Cardiac muscle cell (in vitro differentiated cells and primary cell): ENCODE measurements at regions not wholly inside any gene's neighbourhood (a gene's known extent, or its start where the extent isn't known, plus 50 kb on each side); places are given as distances from the start of the nearest gene placed in this dataset.
"Not testable (repeated sequence)": the region's sequence is repeated elsewhere in the genome, so short reads cannot be mapped to it uniquely, and the experiment has no call there.

Experiments used
- DNase-seq, 2 donors: peaks; one replicate each; pipeline versions ENCODE4 v3.0.0 to v3.0.0-alpha.2; 2010 to 2017; ENCODE audit warnings: low read depth in 1 of 2, low spot score in 1 of 2
- H3K27ac ChIP-seq: fragments of 200-600 bp; sonication (generic); 2 replicates; pipeline ENCODE4 v1.5.1; 2016
- H3K27me3 ChIP-seq: fragments of 200-600 bp; sonication (generic); 2 replicates; pipeline ENCODE4 v1.6.0; 2016; ENCODE audit warnings: control low read depth
- H3K36me3 ChIP-seq: fragments of 200-600 bp; sonication (generic); 2 replicates; pipeline ENCODE4 v1.5.1; 2016; ENCODE audit warnings: control low read depth
- H3K4me1 ChIP-seq: fragments of 200-600 bp; sonication (generic); 2 replicates; pipeline ENCODE4 v1.8.1; 2017; ENCODE audit warnings: low read depth, mild to moderate bottlenecking, mixed run types
- H3K4me3 ChIP-seq: fragments of 200-600 bp; sonication (generic); 2 replicates; pipeline ENCODE4 v1.5.1; 2016; ENCODE audit warnings: mild to moderate bottlenecking
- H3K9me3 ChIP-seq: fragments of 200-600 bp; sonication (generic); 2 replicates; pipeline ENCODE4 v1.5.1; 2017; ENCODE audit warnings: low read depth, mild to moderate bottlenecking, control low read depth
- TF ChIP-seq, protein P1 (sequence below): IDR thresholded peaks from 2 replicates; pipeline ENCODE4 v1.5.1; 2012; ENCODE audit warnings: low read depth, mild to moderate bottlenecking, low read length

DNA sequence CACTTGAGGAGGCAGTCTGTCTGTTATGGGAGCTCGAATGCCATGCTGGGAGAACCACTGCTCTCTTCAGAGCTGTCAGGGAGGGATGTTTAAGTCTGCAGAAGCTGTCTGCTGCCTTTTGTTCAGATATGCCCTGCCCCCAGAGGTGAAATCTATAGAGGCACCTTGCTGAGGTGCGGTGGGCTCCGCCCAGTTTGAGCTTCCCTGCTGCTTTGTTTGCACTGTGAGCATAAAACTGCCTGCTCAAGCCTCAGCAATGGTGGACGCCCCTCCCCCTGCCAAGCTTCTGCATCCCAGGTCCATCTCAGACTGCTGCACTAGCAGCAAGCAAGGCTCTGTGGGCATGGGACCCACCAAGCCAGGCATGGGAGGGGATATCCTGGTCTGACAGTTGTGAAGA is 247.5 kb downstream of the LMX1A start:
- H3K27ac ChIP-seq, result no peak overlapping the region
- no peaks in the 10 kb centered on the region for H3K4me1 ChIP-seq
- H3K4me3 ChIP-seq, result no peak overlapping the region
- TF ChIP-seq, protein P1, sequence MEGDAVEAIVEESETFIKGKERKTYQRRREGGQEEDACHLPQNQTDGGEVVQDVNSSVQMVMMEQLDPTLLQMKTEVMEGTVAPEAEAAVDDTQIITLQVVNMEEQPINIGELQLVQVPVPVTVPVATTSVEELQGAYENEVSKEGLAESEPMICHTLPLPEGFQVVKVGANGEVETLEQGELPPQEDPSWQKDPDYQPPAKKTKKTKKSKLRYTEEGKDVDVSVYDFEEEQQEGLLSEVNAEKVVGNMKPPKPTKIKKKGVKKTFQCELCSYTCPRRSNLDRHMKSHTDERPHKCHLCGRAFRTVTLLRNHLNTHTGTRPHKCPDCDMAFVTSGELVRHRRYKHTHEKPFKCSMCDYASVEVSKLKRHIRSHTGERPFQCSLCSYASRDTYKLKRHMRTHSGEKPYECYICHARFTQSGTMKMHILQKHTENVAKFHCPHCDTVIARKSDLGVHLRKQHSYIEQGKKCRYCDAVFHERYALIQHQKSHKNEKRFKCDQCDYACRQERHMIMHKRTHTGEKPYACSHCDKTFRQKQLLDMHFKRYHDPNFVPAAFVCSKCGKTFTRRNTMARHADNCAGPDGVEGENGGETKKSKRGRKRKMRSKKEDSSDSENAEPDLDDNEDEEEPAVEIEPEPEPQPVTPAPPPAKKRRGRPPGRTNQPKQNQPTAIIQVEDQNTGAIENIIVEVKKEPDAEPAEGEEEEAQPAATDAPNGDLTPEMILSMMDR, result no peak
- H3K27me3 ChIP-seq, result no peaks in the 10 kb centered on the region
- no peak for DNase-seq
- no peaks in the 10 kb centered on the region for H3K36me3 ChIP-seq
- H3K9me3 ChIP-seq, result no peaks in the 10 kb centered on the region

DNA sequence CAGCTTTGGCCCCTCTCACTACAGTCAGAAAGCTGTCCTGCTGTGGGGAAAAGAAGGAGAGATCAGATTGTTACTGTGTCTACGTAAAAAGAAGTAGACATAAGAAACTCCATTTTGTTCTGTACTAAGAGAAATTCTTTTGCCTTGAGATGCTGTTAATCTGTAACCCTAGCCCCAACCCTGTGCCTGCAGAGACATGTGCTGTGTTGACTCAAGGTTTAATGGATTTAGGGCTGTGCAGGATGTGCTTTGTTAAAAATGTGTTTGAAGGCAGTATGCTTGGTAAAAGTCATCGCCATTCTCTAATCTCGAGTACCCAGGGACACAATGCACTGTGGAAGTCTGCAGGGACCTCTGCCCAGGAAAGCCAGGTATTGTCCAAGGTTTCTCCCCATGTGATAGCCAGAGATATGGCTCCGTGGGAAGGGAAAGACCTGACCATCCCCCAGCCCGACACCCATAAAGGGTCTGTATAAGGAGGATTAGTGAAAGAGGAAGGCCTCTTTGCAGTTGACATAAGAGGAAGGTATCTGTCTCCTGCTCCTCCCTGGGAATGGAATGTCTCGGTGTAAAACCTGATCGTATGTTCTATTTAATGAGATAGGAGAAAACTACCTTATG is 263.9 kb downstream of the LMX1A start:
- DNase-seq, H3K4me1 ChIP-seq, H3K4me3 ChIP-seq, H3K36me3 ChIP-seq, H3K9me3 ChIP-seq, H3K27ac ChIP-seq, H3K27me3 ChIP-seq: not testable (repeated sequence)

DNA sequence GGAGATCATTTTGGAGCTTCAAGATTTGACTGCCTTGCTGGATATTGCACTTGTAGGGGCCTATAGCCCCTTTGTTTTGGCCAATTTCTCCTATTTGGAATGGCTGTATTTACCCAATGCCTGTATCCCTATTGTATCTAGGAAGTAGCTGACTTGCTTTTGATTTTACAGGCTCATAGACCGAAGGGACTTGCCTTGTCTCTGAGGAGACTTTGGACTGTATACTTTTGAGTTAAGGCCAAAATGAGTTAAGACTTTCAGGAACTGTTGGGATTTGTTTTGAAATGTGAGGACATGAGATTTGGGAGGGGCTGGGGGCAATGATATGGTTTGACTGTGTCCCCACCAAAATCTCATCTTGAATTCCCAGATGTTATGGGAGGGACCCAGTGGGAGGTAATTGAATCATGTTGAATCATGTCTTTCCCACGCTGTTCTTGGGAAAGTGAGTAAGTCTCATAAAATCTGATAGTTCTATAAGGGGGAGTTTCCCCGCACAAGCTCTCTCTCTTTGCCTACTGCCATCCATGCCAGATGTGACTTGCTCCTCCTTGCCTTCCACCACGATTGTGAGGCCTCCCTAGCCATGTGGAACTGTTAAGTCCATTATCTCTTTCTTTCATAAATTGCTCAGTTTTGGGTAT is 276.1 kb downstream of the LMX1A start:
- TF ChIP-seq, protein P1, result no peak
- Histone ChIP-seq H3K4me1 (no peaks in the 10 kb centered on the region), H3K36me3 (no peaks in the 10 kb centered on the region), H3K27ac (no peak overlapping the region), H3K9me3 (no peaks in the 10 kb centered on the region), H3K4me3 (no peak overlapping the region), H3K27me3 (no peaks in the 10 kb centered on the region)
- no peak for DNase-seq

DNA sequence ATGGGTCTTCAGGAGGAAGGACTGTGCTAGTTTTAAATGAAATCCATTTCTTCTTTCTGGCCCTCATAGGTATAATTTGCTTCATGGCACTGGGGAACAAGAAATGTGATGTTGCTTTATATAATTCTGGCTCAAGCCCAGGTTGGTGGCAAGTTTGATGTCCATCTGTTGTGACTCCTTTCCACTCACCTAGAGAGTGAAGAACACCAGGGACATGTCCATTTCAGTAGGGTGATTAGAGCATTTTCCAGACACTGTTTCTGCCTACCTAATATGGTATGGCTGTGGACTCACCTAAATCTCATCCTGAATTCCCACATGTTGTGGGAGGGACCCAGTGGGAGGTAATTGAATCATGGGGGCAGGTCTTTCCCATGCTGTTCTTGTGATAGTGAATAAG is 278.1 kb downstream of the LMX1A start:
- H3K27ac ChIP-seq, result no peak overlapping the region
- no peaks in the 10 kb centered on the region for H3K27me3 ChIP-seq
- no peak overlapping the region for H3K4me3 ChIP-seq
- H3K9me3 ChIP-seq, result no peaks in the 10 kb centered on the region
- TF ChIP-seq, protein P1, result no peak
- no peak for DNase-seq
- H3K36me3 ChIP-seq, result no peaks in the 10 kb centered on the region
- H3K4me1 ChIP-seq, result peaks cover 3% of the 10 kb centered on the region

DNA sequence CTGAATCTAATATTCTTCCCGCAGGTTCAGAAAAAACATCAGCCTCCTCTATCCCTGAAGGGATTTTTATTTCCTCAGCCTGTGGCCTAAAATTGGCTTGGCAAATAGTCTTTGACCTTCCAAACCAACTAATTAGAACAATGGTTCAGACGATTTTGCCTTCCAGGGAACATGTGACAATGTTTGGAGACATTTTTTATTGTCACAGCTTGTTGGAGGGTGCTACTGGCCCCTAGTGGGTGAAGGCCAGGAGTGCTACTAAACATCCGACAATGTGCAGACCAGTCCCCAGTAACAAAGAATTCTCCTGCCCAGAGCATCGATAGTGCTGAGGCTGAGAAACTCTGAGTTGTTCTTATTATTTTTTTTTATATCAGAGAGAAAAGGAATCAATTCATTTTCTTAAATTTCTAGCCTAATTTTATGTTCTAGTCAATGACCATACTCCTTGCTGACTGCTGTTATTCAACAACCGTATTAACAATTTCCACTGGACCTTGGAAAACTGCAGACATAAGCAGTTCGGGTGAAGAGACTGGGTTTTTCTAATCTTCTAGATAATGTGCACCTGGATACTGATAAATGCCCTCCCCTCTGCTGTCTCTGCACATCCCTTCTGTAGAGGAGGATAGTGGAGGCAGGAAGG is 280.7 kb downstream of the LMX1A start:
- Histone ChIP-seq H3K4me1 (peaks cover 6% of the 10 kb centered on the region), H3K4me3 (no peak overlapping the region), H3K9me3 (no peaks in the 10 kb centered on the region), H3K27me3 (no peaks in the 10 kb centered on the region), H3K27ac (no peak overlapping the region), H3K36me3 (no peaks in the 10 kb centered on the region)
- DNase-seq, result peak; percentile 47 to 66
- TF ChIP-seq, protein P1, result peak; percentile 75
